ENCODE measurements at regions not wholly inside any gene's neighbourhood (a gene's known extent, or its start where the extent isn't known, plus 50 kb on each side); places are given as distances from the start of the nearest gene placed in this dataset.

- H3K4me1 Mint-ChIP-seq (ENCODE audit: low read depth) = peaks cover 32% of the 10 kb centered on the region
- H3K27me3 Mint-ChIP-seq (ENCODE audit: low read depth) = no peaks in the 10 kb centered on the region
- H3K4me3 Mint-ChIP-seq (ENCODE audit: unreplicated experiment) = no peak overlapping the region
- no peaks in the 10 kb centered on the region for H3K9me3 Mint-ChIP-seq (ENCODE audit: low read depth)
- no peaks in the 10 kb centered on the region for H3K36me3 Mint-ChIP-seq (ENCODE audit: low read depth)
- H3K27ac Mint-ChIP-seq (ENCODE audit: unreplicated experiment) = no peak overlapping the region
- no peak for TF ChIP-seq CTCF (IDR thresholded peaks at IDR 0.05)
- no peak for DNase-seq (ENCODE audit: low spot score)
Observed at GRCh38 chr16:86632206-86632605, 53.9 kb downstream of the FOXL1 start.

DNA sequence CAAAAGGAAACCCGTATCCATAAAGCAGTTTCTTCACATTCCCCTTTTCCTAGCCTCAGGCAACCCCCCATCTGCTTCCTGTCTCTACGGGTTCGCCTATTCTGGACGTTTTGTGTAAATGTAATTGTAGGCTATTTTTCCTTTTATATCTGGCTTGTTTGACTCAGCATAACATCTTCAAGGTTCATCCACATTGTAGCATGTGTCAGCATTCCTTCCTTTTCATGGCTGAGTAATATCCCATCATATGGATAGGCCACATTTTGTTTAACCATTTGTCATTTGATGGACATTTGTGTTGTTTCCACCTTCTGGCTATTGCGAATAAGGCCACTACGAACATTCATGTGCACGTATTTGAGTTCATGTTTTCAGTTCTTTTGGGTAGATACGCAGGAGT lies 54.6 kb downstream of the FOXL1 start:
- Mint-ChIP-seq H3K36me3 (ENCODE audit: low read depth) (no peaks in the 10 kb centered on the region), H3K27ac (ENCODE audit: unreplicated experiment) (no peak overlapping the region), H3K9me3 (ENCODE audit: low read depth) (no peaks in the 10 kb centered on the region), H3K4me3 (ENCODE audit: unreplicated experiment) (no peak overlapping the region), H3K4me1 (ENCODE audit: low read depth) (peaks cover 28% of the 10 kb centered on the region), H3K27me3 (ENCODE audit: low read depth) (no peaks in the 10 kb centered on the region)
- no peak for TF ChIP-seq CTCF (IDR thresholded peaks at IDR 0.05)
- DNase-seq (ENCODE audit: low spot score) = no peak

- no peak for DNase-seq (ENCODE audit: low spot score)
- H3K4me3 Mint-ChIP-seq (ENCODE audit: unreplicated experiment) = no peak overlapping the region
- H3K36me3 Mint-ChIP-seq (ENCODE audit: low read depth) = no peaks in the 10 kb centered on the region
- no peak for TF ChIP-seq CTCF (IDR thresholded peaks at IDR 0.05)
- H3K27me3 Mint-ChIP-seq (ENCODE audit: low read depth) = no peaks in the 10 kb centered on the region
- no peak overlapping the region for H3K27ac Mint-ChIP-seq (ENCODE audit: unreplicated experiment)
- peaks cover 21% of the 10 kb centered on the region for H3K4me1 Mint-ChIP-seq (ENCODE audit: low read depth)
- H3K9me3 Mint-ChIP-seq (ENCODE audit: low read depth) = no peaks in the 10 kb centered on the region
Observed at GRCh38 chr16:86634292-86634691, 55.9 kb downstream of the FOXL1 start.

GRCh38 chr16:86635176-86635876 lies 57.0 kb downstream of the FOXL1 start:
- Mint-ChIP-seq H3K27ac (ENCODE audit: unreplicated experiment) (peak overlapping the region; percentile 22), H3K9me3 (ENCODE audit: low read depth) (no peaks in the 10 kb centered on the region), H3K27me3 (ENCODE audit: low read depth) (no peaks in the 10 kb centered on the region), H3K4me3 (ENCODE audit: unreplicated experiment) (no peak overlapping the region), H3K36me3 (ENCODE audit: low read depth) (no peaks in the 10 kb centered on the region), H3K4me1 (ENCODE audit: low read depth) (peaks cover 21% of the 10 kb centered on the region)
- no peak for DNase-seq (ENCODE audit: low spot score)
- no peak for TF ChIP-seq CTCF (IDR thresholded peaks at IDR 0.05)

GRCh38 chr16:86635926-86636325 lies 57.6 kb downstream of the FOXL1 start:
- Mint-ChIP-seq H3K4me1 (ENCODE audit: low read depth) (peaks cover 21% of the 10 kb centered on the region), H3K27me3 (ENCODE audit: low read depth) (no peaks in the 10 kb centered on the region), H3K27ac (ENCODE audit: unreplicated experiment) (no peak overlapping the region), H3K4me3 (ENCODE audit: unreplicated experiment) (no peak overlapping the region), H3K36me3 (ENCODE audit: low read depth) (no peaks in the 10 kb centered on the region), H3K9me3 (ENCODE audit: low read depth) (no peaks in the 10 kb centered on the region)
- DNase-seq (ENCODE audit: low spot score) = no peak
- TF ChIP-seq CTCF (IDR thresholded peaks at IDR 0.05) = no peak
